Caco-2 (cell line): ENCODE measurements at regions not wholly inside any gene's neighbourhood (a gene's known extent, or its start where the extent isn't known, plus 50 kb on each side); places are given as distances from the start of the nearest gene placed in this dataset.
A peak's percentile ranks its signal among the peaks of the same experiment; 100 is the strongest.

Source experiments
- BruUV-seq: library from RNA; stranded (reverse); fragments of 400-500 nt; replicated peaks from 2 replicates; lab custom pipeline; 2021; lab: Mats Ljungman, UMichigan
- CTCF ChIA-PET: fragments of 300-600 bp; sonication (Branson Sonifier 250); formaldehyde crosslinking; loops from one replicate; lab custom pipeline; 2022; ENCODE audit warnings: antibody characterized with exemption; lab: Charles Lee
- POLR2A ChIA-PET: fragments of 300-600 bp; sonication (Branson Sonifier 250); formaldehyde crosslinking; loops from one replicate; lab custom pipeline; 2022; ENCODE audit warnings: antibody characterized with exemption; lab: Charles Lee
- DNase-seq, 2 experiments: peaks; one replicate each; pipeline versions ENCODE4 v3.0.0 to v3.0.0-alpha.2; 2020 to 2022
- H3K27me3 ChIP-seq: replicated peaks from 2 replicates; pipeline ENCODE4 v1.6.0; 2011; ENCODE audit warnings: low read length; ENCODE audit not compliant: control insufficient read depth, insufficient read depth
- H3K36me3 ChIP-seq: 2 replicates; pipeline ENCODE4 v1.5.1; 2011; ENCODE audit warnings: low read length; ENCODE audit not compliant: control insufficient read depth, insufficient read depth
- H3K4me1 ChIP-seq: fragments of 250-450 bp; sonication (Bioruptor Pico); 2 replicates; pipeline ENCODE4 v1.5.1; 2020; ENCODE audit warnings: mild to moderate bottlenecking
- H3K4me3 ChIP-seq: 2 replicates; pipeline ENCODE4 v1.5.1; 2011; ENCODE audit warnings: low read depth, mild to moderate bottlenecking, control low read depth, low read length
- H3K9me3 ChIP-seq: fragments of 250-450 bp; sonication (Bioruptor Pico); 2 replicates; pipeline ENCODE4 v1.5.1; 2020; ENCODE audit warnings: mild to moderate bottlenecking, moderate library complexity
- H3K27ac Mint-ChIP-seq: one replicate; pipeline ENCODE4 v1.8.0; 2022; ENCODE audit warnings: mixed read lengths; ENCODE audit not compliant: unreplicated experiment
- H3K27me3 Mint-ChIP-seq: one replicate; pipeline ENCODE4 v1.8.0; 2022; ENCODE audit warnings: mixed read lengths; ENCODE audit not compliant: insufficient read depth, unreplicated experiment
- H3K36me3 Mint-ChIP-seq: one replicate; pipeline ENCODE4 v1.8.0; 2022; ENCODE audit warnings: mild to moderate bottlenecking, mixed read lengths; ENCODE audit not compliant: insufficient read depth, unreplicated experiment
- H3K4me1 Mint-ChIP-seq: one replicate; pipeline ENCODE4 v1.8.0; 2022; ENCODE audit warnings: low read depth, mixed read lengths; ENCODE audit not compliant: unreplicated experiment
- H3K4me3 Mint-ChIP-seq: one replicate; pipeline ENCODE4 v1.8.0; 2022; ENCODE audit warnings: mild to moderate bottlenecking, moderate library complexity, mixed read lengths; ENCODE audit not compliant: unreplicated experiment
- H3K9me3 Mint-ChIP-seq: one replicate; pipeline ENCODE4 v1.8.0; 2022; ENCODE audit warnings: mixed read lengths; ENCODE audit not compliant: unreplicated experiment
- intact Hi-C: fragments of 100-400 bp; cut with micrococcal nuclease; formaldehyde crosslinking; loops from one replicate; pipeline ENCODE4 v1.10.0; 2022; ENCODE audit not compliant: unreplicated experiment
- TF ChIP-seq, protein P1 (sequence below), 2 experiments: fragments of 200-600 bp in 1 of 2; IDR thresholded peaks; 1 replicate in 1 of 2; 2 replicates in 1 of 2; pipeline versions ENCODE4 v1.5.1 to v1.8.0; 2011 to 2022; ENCODE audit warnings: antibody characterized with exemption in 1 of 2, control low read depth in 1 of 2, inconsistent platforms in 1 of 2, low read depth in 1 of 2, low read length in 1 of 2, mild to moderate bottlenecking in 1 of 2, moderate library complexity in 1 of 2; ENCODE audit not compliant: insufficient read depth in 1 of 2, severe bottlenecking in 1 of 2, unreplicated experiment in 1 of 2

GRCh38 chr4:123667991-123668390 is 271.4 kb downstream of the SPRY1 start:
- no peaks in the 10 kb centered on the region for H3K27me3 Mint-ChIP-seq
- H3K27ac Mint-ChIP-seq: no peak overlapping the region
- TF ChIP-seq, protein P1, sequence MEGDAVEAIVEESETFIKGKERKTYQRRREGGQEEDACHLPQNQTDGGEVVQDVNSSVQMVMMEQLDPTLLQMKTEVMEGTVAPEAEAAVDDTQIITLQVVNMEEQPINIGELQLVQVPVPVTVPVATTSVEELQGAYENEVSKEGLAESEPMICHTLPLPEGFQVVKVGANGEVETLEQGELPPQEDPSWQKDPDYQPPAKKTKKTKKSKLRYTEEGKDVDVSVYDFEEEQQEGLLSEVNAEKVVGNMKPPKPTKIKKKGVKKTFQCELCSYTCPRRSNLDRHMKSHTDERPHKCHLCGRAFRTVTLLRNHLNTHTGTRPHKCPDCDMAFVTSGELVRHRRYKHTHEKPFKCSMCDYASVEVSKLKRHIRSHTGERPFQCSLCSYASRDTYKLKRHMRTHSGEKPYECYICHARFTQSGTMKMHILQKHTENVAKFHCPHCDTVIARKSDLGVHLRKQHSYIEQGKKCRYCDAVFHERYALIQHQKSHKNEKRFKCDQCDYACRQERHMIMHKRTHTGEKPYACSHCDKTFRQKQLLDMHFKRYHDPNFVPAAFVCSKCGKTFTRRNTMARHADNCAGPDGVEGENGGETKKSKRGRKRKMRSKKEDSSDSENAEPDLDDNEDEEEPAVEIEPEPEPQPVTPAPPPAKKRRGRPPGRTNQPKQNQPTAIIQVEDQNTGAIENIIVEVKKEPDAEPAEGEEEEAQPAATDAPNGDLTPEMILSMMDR (IDR thresholded peaks at IDR 0.05; ENCODE audit: insufficient read depth in 1 of 2, low read depth in 1 of 2, low read length in 1 of 2, severe bottlenecking in 1 of 2, unreplicated experiment in 1 of 2): no peak

DNA sequence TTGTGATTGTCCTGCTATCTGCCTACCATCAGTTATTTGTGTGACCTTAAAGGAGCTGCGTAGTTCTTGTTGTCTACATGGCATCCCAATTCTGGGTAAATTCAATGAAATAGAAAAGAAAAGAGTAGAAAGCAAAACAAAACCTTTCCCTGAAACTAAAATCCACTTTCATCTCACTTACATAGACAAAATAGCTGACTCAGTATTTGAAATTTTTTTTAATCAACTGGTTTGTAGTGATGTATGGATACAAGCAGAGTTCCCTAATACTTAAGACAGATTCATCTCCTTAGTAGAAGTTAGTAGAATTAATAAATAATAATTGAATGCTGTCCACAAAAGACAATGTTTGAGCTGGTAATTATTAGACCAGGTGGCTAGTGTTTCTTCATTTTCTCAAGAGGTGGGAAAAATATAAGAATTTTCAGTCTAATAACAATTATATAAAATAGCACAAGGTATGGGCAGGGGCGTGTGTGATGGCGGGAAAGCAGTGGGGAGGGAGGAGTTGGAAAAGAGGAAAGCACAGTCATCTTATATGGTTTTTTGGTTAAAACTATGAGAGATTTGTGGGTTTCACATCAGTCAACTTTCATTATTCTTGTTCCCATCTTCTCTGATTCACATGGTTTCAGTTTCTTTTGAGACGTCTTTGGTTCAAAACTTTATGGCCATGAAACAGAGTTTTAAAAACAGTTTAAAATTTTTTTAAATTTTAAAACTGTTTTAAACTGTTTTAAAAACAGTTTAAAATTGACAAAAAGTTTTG is 275.2 kb downstream of the SPRY1 start:
- H3K9me3 ChIP-seq: no peaks in the 10 kb centered on the region
- no peaks in the 10 kb centered on the region for H3K36me3 ChIP-seq
- H3K4me3 ChIP-seq: no peak overlapping the region
- no peak overlapping the region for H3K27ac Mint-ChIP-seq
- ChIA-PET CTCF (no interaction called here), POLR2A (no interaction called here)
- no peaks in the 10 kb centered on the region for H3K27me3 ChIP-seq
- H3K4me1 Mint-ChIP-seq: peaks cover 6% of the 10 kb centered on the region
- H3K4me3 Mint-ChIP-seq: no peak overlapping the region
- H3K36me3 Mint-ChIP-seq: no peaks in the 10 kb centered on the region
- no peaks in the 10 kb centered on the region for H3K9me3 Mint-ChIP-seq
- no peaks in the 10 kb centered on the region; the same call in 1 of the 2 replicates for H3K4me1 ChIP-seq
- intact Hi-C loops: no loop called here
- H3K27me3 Mint-ChIP-seq: no peaks in the 10 kb centered on the region
- no peak for DNase-seq
- no TSS peak for BruUV-seq
- TF ChIP-seq, protein P1 (IDR thresholded peaks at IDR 0.05; ENCODE audit: insufficient read depth in 1 of 2, low read depth in 1 of 2, low read length in 1 of 2, severe bottlenecking in 1 of 2, unreplicated experiment in 1 of 2): no peak

More at GRCh38 chr4:123667991-123668390, 271.4 kb downstream of the SPRY1 start:
- no peaks in the 10 kb centered on the region for H3K36me3 ChIP-seq
- ChIA-PET CTCF (no interaction called here), POLR2A (no interaction called here)
- H3K36me3 Mint-ChIP-seq: no peaks in the 10 kb centered on the region
- H3K9me3 Mint-ChIP-seq: no peaks in the 10 kb centered on the region
- H3K9me3 ChIP-seq: no peaks in the 10 kb centered on the region
- intact Hi-C loops: loop anchor here (10.0 kb wide), 1 partner anchor 447 kb away; no protein-coding TSS in a partner anchor
- no peak for DNase-seq
- H3K4me3 ChIP-seq: no peak overlapping the region
- BruUV-seq: no TSS peak
- H3K4me3 Mint-ChIP-seq: no peak overlapping the region
- no peaks in the 10 kb centered on the region; the same call in 1 of the 2 replicates for H3K4me1 ChIP-seq
- peaks cover 1% of the 10 kb centered on the region for H3K4me1 Mint-ChIP-seq
- no peaks in the 10 kb centered on the region for H3K27me3 ChIP-seq

GRCh38 chr4:123672987-123673386 is 276.4 kb downstream of the SPRY1 start:
- peak overlapping the region; percentile 17 for H3K27ac Mint-ChIP-seq
- no peaks in the 10 kb centered on the region for H3K36me3 Mint-ChIP-seq
- H3K4me3 Mint-ChIP-seq: no peak overlapping the region
- Histone ChIP-seq H3K4me3 (no peak overlapping the region), H3K9me3 (no peaks in the 10 kb centered on the region), H3K4me1 (no peaks in the 10 kb centered on the region; the same call in 1 of the 2 replicates), H3K36me3 (no peaks in the 10 kb centered on the region), H3K27me3 (no peaks in the 10 kb centered on the region)
- BruUV-seq: no TSS peak
- TF ChIP-seq, protein P1 (IDR thresholded peaks at IDR 0.05; ENCODE audit: insufficient read depth in 1 of 2, low read depth in 1 of 2, low read length in 1 of 2, severe bottlenecking in 1 of 2, unreplicated experiment in 1 of 2): no peak
- ChIA-PET POLR2A (no interaction called here), CTCF (no interaction called here)
- DNase-seq: no peak
- no peaks in the 10 kb centered on the region for H3K9me3 Mint-ChIP-seq
- intact Hi-C loops: no loop called here
- no peaks in the 10 kb centered on the region for H3K27me3 Mint-ChIP-seq
- peaks cover 6% of the 10 kb centered on the region for H3K4me1 Mint-ChIP-seq
